PC-3 (cell line): ENCODE measurements at regions not wholly inside any gene's neighbourhood (a gene's known extent, or its start where the extent isn't known, plus 50 kb on each side); places are given as distances from the start of the nearest gene placed in this dataset.
"Not testable (repeated sequence)": the region's sequence is repeated elsewhere in the genome, so short reads cannot be mapped to it uniquely, and the experiment has no call there.

Experiments
- CTCF ChIP-seq: fragments of 300-600 bp; sonication (generic); conservative IDR thresholded peaks from 2 replicates; pipeline ENCODE4 v1.5.1; 2017; ENCODE audit warnings: antibody characterized with exemption, low read depth, mild to moderate bottlenecking, low read length
- EZH2 ChIP-seq: fragments of 300-600 bp; sonication (generic); IDR thresholded peaks from one replicate; pipeline ENCODE4 v1.6.1; 2017; ENCODE audit warnings: antibody characterized with exemption, mild to moderate bottlenecking, low read length; ENCODE audit not compliant: unreplicated experiment
- EZH2phosphoT487 ChIP-seq: fragments of 300-600 bp; sonication (generic); IDR thresholded peaks from 2 replicates; pipeline ENCODE4 v1.6.1; 2018; ENCODE audit warnings: mild to moderate bottlenecking, antibody characterized with exemption, low read length, borderline replicate concordance

- not testable (repeated sequence) for TF ChIP-seq CTCF, EZH2, EZH2phosphoT487
These were observed 599.3 kb upstream of the B3GAT1 start for GRCh38 chr11:135011313-135011712.
